ENCODE measurements at regions not wholly inside any gene's neighbourhood (a gene's known extent, or its start where the extent isn't known, plus 50 kb on each side); places are given as distances from the start of the nearest gene placed in this dataset.

GRCh38 chr3:72393455-72393854 lies 454.8 kb downstream of the SHQ1 start:
- no peaks in the 10 kb centered on the region for H3K27me3 ChIP-seq
- peaks cover 12 to 37% (median 35%) of the 10 kb centered on the region in 4 donors for H3K4me1 ChIP-seq
- H3K27ac ChIP-seq = no peak overlapping the region
- no peak overlapping the region for H3K4me3 ChIP-seq
- no peaks in the 10 kb centered on the region for H3K36me3 ChIP-seq
- TF ChIP-seq EP300 (IDR thresholded peaks at IDR 0.05) (no peak), POLR2A (IDR thresholded peaks at IDR 0.05) (no peak), CTCF (IDR thresholded peaks at IDR 0.05) (no peak), POLR2AphosphoS5 (IDR thresholded peaks at IDR 0.05) (no peak)
- ATAC-seq (ENCODE audit: low FRiP score in 2 of 2) = no peak
- H3K9me3 ChIP-seq = no peaks in the 10 kb centered on the region
- WGBS, 2 donors = 90 to 98% methylated on average over 2 of the region's 2 CpGs
- no peak for DNase-seq

- DNase-seq (no peak), ATAC-seq (ENCODE audit: low FRiP score in 2 of 2) (peak in 1 of 2 donors; percentile 56)
- 34 to 54% methylated on average over 2 of the region's 2 CpGs for WGBS, 2 donors
- no peak for TF ChIP-seq CTCF (IDR thresholded peaks at IDR 0.05)
- TF ChIP-seq EP300 (IDR thresholded peaks at IDR 0.05) = no peak
- TF ChIP-seq POLR2A (IDR thresholded peaks at IDR 0.05) = no peak
- no peak for TF ChIP-seq POLR2AphosphoS5 (IDR thresholded peaks at IDR 0.05)
- Histone ChIP-seq H3K4me3 (no peak overlapping the region), H3K27ac (no peak overlapping the region), H3K27me3 (no peaks in the 10 kb centered on the region), H3K36me3 (no peaks in the 10 kb centered on the region), H3K4me1 (peaks cover 16 to 47% (median 35%) of the 10 kb centered on the region in 4 donors), H3K9me3 (no peaks in the 10 kb centered on the region)
Measured at GRCh38 chr3:72391659-72392058, 456.6 kb downstream of the SHQ1 start.

GRCh38 chr3:72390841-72391240 lies 457.4 kb downstream of the SHQ1 start:
- no peaks in the 10 kb centered on the region for H3K9me3 ChIP-seq
- TF ChIP-seq EP300 (IDR thresholded peaks at IDR 0.05) (no peak), POLR2A (IDR thresholded peaks at IDR 0.05) (no peak)
- DNase-seq = no peak
- 56 to 73% methylated on average over 3 of the region's 3 CpGs for WGBS, 2 donors
- no peaks in the 10 kb centered on the region for H3K27me3 ChIP-seq
- no peak for ATAC-seq (ENCODE audit: low FRiP score in 2 of 2)
- H3K4me1 ChIP-seq = peaks cover 19 to 47% (median 35%) of the 10 kb centered on the region in 4 donors
- no peaks in the 10 kb centered on the region for H3K36me3 ChIP-seq
- no peak overlapping the region for H3K27ac ChIP-seq
- no peak overlapping the region for H3K4me3 ChIP-seq

DNA sequence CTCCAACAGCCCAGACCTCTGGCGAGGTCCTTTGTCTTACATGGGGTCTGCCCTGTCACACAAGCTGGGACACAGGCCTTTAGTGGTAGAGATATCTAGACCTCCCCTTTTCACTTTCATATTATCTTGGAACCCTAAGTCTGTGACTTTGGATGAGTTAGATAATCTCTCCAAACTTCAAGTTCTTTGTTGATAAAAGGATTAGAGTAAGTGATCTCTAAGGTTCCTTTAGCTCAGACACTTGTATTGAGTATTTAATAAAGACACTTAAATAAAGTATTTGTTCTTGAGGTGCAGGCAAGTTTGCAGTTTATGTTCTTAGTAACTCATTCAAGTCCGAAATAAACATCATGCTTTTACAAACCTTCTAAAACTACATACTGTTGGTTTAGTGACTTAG lies 459.6 kb downstream of the SHQ1 start:
- no peak for DNase-seq
- H3K4me1 ChIP-seq = peaks cover 20 to 59% (median 49%) of the 10 kb centered on the region in 4 donors
- H3K4me3 ChIP-seq = no peak overlapping the region
- WGBS, 2 donors = 67 to 74% methylated on average over 2 of the region's 2 CpGs
- no peaks in the 10 kb centered on the region for H3K36me3 ChIP-seq
- H3K9me3 ChIP-seq = no peaks in the 10 kb centered on the region
- H3K27me3 ChIP-seq = no peaks in the 10 kb centered on the region
- no peak for ATAC-seq (ENCODE audit: low FRiP score in 2 of 2)
- no peak overlapping the region for H3K27ac ChIP-seq
- TF ChIP-seq CTCF (IDR thresholded peaks at IDR 0.05) (no peak), POLR2A (IDR thresholded peaks at IDR 0.05) (no peak), EP300 (IDR thresholded peaks at IDR 0.05) (no peak), POLR2AphosphoS5 (IDR thresholded peaks at IDR 0.05) (no peak)

- ATAC-seq (ENCODE audit: low FRiP score in 2 of 2) = no peak
- WGBS, 2 donors = 85 to 88% methylated on average over 4 of the region's 4 CpGs
Measured at GRCh38 chr3:72388117-72388516, 460.1 kb downstream of the SHQ1 start.

More at GRCh38 chr3:72388117-72388516, 460.1 kb downstream of the SHQ1 start:
- Histone ChIP-seq H3K27ac (no peak overlapping the region), H3K36me3 (no peaks in the 10 kb centered on the region), H3K27me3 (no peaks in the 10 kb centered on the region), H3K9me3 (no peaks in the 10 kb centered on the region), H3K4me3 (no peak overlapping the region), H3K4me1 (peaks cover 24 to 64% (median 53%) of the 10 kb centered on the region in 4 donors)
- no peak for DNase-seq
- TF ChIP-seq EP300 (IDR thresholded peaks at IDR 0.05) (no peak), CTCF (IDR thresholded peaks at IDR 0.05) (no peak), POLR2AphosphoS5 (IDR thresholded peaks at IDR 0.05) (no peak), POLR2A (IDR thresholded peaks at IDR 0.05) (no peak)
